Neural cell (in vitro differentiated cells): ENCODE measurements at regions not wholly inside any gene's neighbourhood (a gene's known extent, or its start where the extent isn't known, plus 50 kb on each side); places are given as distances from the start of the nearest gene placed in this dataset.

Source experiments
- H2AFZ ChIP-seq: fragments of 200-600, 300-800 bp; sonication (generic), shearing (Covaris generic); 2 replicates; pipeline ENCODE4 v1.6.0; 2014; ENCODE audit warnings: low read depth, mild to moderate bottlenecking, antibody characterized with exemption, low read length, moderate library complexity
- H3F3A ChIP-seq: fragments of 200-600 bp; shearing (Covaris generic); 2 replicates; pipeline ENCODE4 v1.6.1; 2016; ENCODE audit warnings: mild to moderate bottlenecking, moderate library complexity, mixed read lengths, antibody characterized with exemption, low read length; ENCODE audit not compliant: insufficient read depth, poor library complexity, severe bottlenecking
- H3K27ac ChIP-seq: fragments of 200-600, 300-800 bp; sonication (generic), shearing (Covaris generic); 2 replicates; pipeline ENCODE4 v1.5.1; 2014; ENCODE audit warnings: mild to moderate bottlenecking, low read length, moderate library complexity
- H3K27me3 ChIP-seq: fragments of 300-800, 200-600 bp; sonication (generic), shearing (Covaris generic); 2 replicates; pipeline ENCODE4 v1.6.0; 2014; ENCODE audit warnings: mild to moderate bottlenecking, low read depth, low read length, moderate library complexity; ENCODE audit not compliant: insufficient read depth
- H3K36me3 ChIP-seq: fragments of 300-800, 200-600 bp; sonication (generic), shearing (Covaris generic); 2 replicates; pipeline ENCODE4 v1.5.1; 2014; ENCODE audit warnings: mild to moderate bottlenecking, antibody characterized with exemption, low read length, moderate library complexity; ENCODE audit not compliant: insufficient read depth
- H3K4me2 ChIP-seq: fragments of 300-800, 200-600 bp; sonication (generic), shearing (Covaris generic); 2 replicates; pipeline ENCODE4 v1.6.0; 2014; ENCODE audit warnings: mild to moderate bottlenecking, low read length
- H3K4me3 ChIP-seq: fragments of 300-800, 200-600 bp; sonication (generic), shearing (Covaris generic); 2 replicates; pipeline ENCODE4 v1.5.1; 2014; ENCODE audit warnings: mild to moderate bottlenecking, low read length, moderate library complexity
- H3K79me2 ChIP-seq: fragments of 200-600 bp; shearing (Covaris generic); replicated peaks from 2 replicates; pipeline ENCODE4 v1.6.0; 2014; ENCODE audit warnings: mild to moderate bottlenecking, low read length, moderate library complexity; ENCODE audit not compliant: insufficient read depth
- H3K9ac ChIP-seq: fragments of 300-800, 200-600 bp; sonication (generic), shearing (Covaris generic); 2 replicates; pipeline ENCODE4 v1.6.1; 2016; ENCODE audit warnings: mild to moderate bottlenecking, low read length, mixed read lengths
- H3K9me2 ChIP-seq: fragments of 200-600 bp; shearing (Covaris generic); 2 replicates; pipeline ENCODE4 v1.6.1; 2016; ENCODE audit warnings: mild to moderate bottlenecking, low read length, mixed read lengths; ENCODE audit not compliant: insufficient read depth
- H3K9me3 ChIP-seq: fragments of 200-600, 300-800 bp; sonication (generic), shearing (Covaris generic); 2 replicates; pipeline ENCODE4 v1.6.1; 2016; ENCODE audit warnings: mild to moderate bottlenecking, mixed run types, low read length, moderate library complexity, mixed read lengths
- H4K20me1 ChIP-seq: fragments of 200-600 bp; shearing (Covaris generic); 2 replicates; pipeline ENCODE4 v1.6.1; 2016; ENCODE audit warnings: mild to moderate bottlenecking, mixed run types; ENCODE audit not compliant: insufficient read depth
- CTCF ChIP-seq: fragments of 450-650 bp; IDR thresholded peaks from 2 replicates; pipeline ENCODE4 v1.5.1; 2014; ENCODE audit warnings: antibody characterized with exemption, mild to moderate bottlenecking, moderate library complexity; ENCODE audit not compliant: poor library complexity, severe bottlenecking
- EP300 ChIP-seq: fragments of 450-650 bp; conservative IDR thresholded peaks from 2 replicates; pipeline ENCODE4 v1.6.1; 2014; ENCODE audit warnings: antibody characterized with exemption, mild to moderate bottlenecking, moderate library complexity; ENCODE audit not compliant: poor library complexity, severe bottlenecking
- EZH2 ChIP-seq: fragments of 200-600, 300-800 bp; shearing (Covaris generic), sonication (generic); IDR thresholded peaks from 2 replicates; pipeline ENCODE4 v1.6.1; 2014; ENCODE audit warnings: antibody characterized with exemption, low read length, borderline replicate concordance, mild to moderate bottlenecking; ENCODE audit not compliant: insufficient read depth, poor library complexity, severe bottlenecking
- MXI1 ChIP-seq: fragments of 450-650 bp; conservative IDR thresholded peaks from 2 replicates; pipeline ENCODE4 v1.6.1; 2014; ENCODE audit warnings: antibody characterized with exemption, mild to moderate bottlenecking; ENCODE audit not compliant: poor library complexity, severe bottlenecking
- POLR2AphosphoS5 ChIP-seq: IDR thresholded peaks from 2 replicates; pipeline ENCODE4 v1.6.1; 2012
- RAD21 ChIP-seq: fragments of 450-650 bp; conservative IDR thresholded peaks from 2 replicates; pipeline ENCODE4 v1.6.1; 2014; ENCODE audit warnings: antibody characterized with exemption, mild to moderate bottlenecking, moderate library complexity
- REST ChIP-seq: IDR thresholded peaks from 2 replicates; pipeline ENCODE4 v1.6.1; 2012; ENCODE audit warnings: borderline replicate concordance
- SMC3 ChIP-seq: fragments of 450-650 bp; conservative IDR thresholded peaks from 2 replicates; pipeline ENCODE4 v1.6.1; 2014; ENCODE audit warnings: antibody characterized with exemption, mild to moderate bottlenecking, moderate library complexity; ENCODE audit not compliant: poor library complexity
- TAF1 ChIP-seq: IDR thresholded peaks from 2 replicates; pipeline ENCODE4 v1.6.1; 2012; ENCODE audit warnings: low read depth

GRCh38 chr6:167569879-167570278 is 245.0 kb downstream of the TTLL2 start:
- no peak overlapping the region for H3K4me2 ChIP-seq
- H3K27me3 ChIP-seq = no peaks in the 10 kb centered on the region
- no peaks in the 10 kb centered on the region for H3K9me2 ChIP-seq
- TF ChIP-seq CTCF (no peak), MXI1 (no peak), SMC3 (no peak), EP300 (no peak), RAD21 (no peak), REST (no peak), TAF1 (no peak), EZH2 (no peak), POLR2AphosphoS5 (no peak)
- H3K79me2 ChIP-seq = no peaks in the 10 kb centered on the region
- H3K27ac ChIP-seq = no peak overlapping the region
- no peak overlapping the region for H3K9ac ChIP-seq
- no peak overlapping the region for H2AFZ ChIP-seq
- H4K20me1 ChIP-seq = no peaks in the 10 kb centered on the region
- H3K36me3 ChIP-seq = no peaks in the 10 kb centered on the region
- H3F3A ChIP-seq = no peaks in the 10 kb centered on the region
- H3K9me3 ChIP-seq = no peaks in the 10 kb centered on the region
- H3K4me3 ChIP-seq = no peak overlapping the region

GRCh38 chr6:167570460-167571400 is 245.8 kb downstream of the TTLL2 start:
- Histone ChIP-seq H3K79me2 (no peaks in the 10 kb centered on the region), H3F3A (no peaks in the 10 kb centered on the region), H3K9ac (no peak overlapping the region), H3K9me3 (no peaks in the 10 kb centered on the region), H3K36me3 (no peaks in the 10 kb centered on the region), H3K4me3 (no peak overlapping the region), H2AFZ (no peak overlapping the region), H3K27ac (no peak overlapping the region), H4K20me1 (no peaks in the 10 kb centered on the region), H3K27me3 (no peaks in the 10 kb centered on the region), H3K4me2 (no peak overlapping the region), H3K9me2 (no peaks in the 10 kb centered on the region)
- TF ChIP-seq MXI1 = no peak
- no peak for TF ChIP-seq CTCF
- TF ChIP-seq POLR2AphosphoS5 = no peak
- TF ChIP-seq RAD21 = no peak
- no peak for TF ChIP-seq TAF1
- TF ChIP-seq REST = no peak
- TF ChIP-seq EZH2 = no peak
- no peak for TF ChIP-seq EP300
- TF ChIP-seq SMC3 = no peak
